ENCODE measurements at regions not wholly inside any gene's neighbourhood (a gene's known extent, or its start where the extent isn't known, plus 50 kb on each side); places are given as distances from the start of the nearest gene placed in this dataset.

DNA sequence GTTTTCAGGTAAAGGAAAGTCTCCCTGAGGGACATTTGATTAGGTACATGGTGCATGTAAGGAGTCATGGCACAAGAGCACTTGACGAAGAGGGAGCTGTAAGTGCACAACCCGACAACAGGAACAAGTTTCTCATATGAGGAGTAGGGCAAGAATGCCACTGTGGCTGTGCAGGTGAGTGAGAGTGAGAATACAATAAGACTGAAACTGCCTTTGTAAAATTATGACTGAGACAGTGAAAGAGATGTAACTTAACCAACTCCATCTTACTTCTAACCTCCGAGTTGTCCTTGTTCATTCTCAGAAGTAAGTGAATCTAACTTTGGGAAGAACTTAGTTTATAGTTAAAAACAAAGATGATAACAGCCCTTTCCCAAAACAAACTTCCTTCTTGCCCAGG, 1025.8 kb upstream of the CNTNAP5 start:
- Histone ChIP-seq H3K9me3 (no peaks in the 10 kb centered on the region), H3K4me1 (no peaks in the 10 kb centered on the region), H3K4me3 (no peak overlapping the region), H3K27me3 (no peaks in the 10 kb centered on the region), H3K36me3 (no peaks in the 10 kb centered on the region), H3K27ac (no peak overlapping the region)
- TF ChIP-seq, protein P1, sequence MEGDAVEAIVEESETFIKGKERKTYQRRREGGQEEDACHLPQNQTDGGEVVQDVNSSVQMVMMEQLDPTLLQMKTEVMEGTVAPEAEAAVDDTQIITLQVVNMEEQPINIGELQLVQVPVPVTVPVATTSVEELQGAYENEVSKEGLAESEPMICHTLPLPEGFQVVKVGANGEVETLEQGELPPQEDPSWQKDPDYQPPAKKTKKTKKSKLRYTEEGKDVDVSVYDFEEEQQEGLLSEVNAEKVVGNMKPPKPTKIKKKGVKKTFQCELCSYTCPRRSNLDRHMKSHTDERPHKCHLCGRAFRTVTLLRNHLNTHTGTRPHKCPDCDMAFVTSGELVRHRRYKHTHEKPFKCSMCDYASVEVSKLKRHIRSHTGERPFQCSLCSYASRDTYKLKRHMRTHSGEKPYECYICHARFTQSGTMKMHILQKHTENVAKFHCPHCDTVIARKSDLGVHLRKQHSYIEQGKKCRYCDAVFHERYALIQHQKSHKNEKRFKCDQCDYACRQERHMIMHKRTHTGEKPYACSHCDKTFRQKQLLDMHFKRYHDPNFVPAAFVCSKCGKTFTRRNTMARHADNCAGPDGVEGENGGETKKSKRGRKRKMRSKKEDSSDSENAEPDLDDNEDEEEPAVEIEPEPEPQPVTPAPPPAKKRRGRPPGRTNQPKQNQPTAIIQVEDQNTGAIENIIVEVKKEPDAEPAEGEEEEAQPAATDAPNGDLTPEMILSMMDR (IDR thresholded peaks at IDR 0.05), result no peak
- no peak for TF ChIP-seq POLR2A (IDR thresholded peaks at IDR 0.05)
- DNase-seq, result no peak

DNA sequence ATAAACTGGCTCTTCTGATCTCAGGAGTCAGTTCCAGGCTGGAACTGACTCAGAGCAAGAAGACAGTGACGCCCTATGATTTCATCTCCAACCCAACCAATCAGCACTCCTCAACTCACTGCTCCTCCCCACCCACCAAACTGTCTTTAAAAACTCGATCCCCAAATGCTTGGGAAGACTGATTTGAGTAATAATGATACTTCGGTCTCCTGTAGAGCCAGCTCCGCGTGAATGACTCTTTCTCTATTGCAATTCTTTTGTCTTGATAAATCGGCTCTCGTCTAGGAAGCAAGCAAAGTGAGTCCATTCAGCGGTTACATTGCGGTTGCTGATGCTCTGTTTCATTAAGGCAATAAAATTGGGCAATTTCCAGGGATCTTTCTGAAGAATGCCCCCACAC, 1025.3 kb upstream of the CNTNAP5 start:
- Histone ChIP-seq H3K4me3 (no peak overlapping the region), H3K4me1 (no peaks in the 10 kb centered on the region), H3K36me3 (no peaks in the 10 kb centered on the region), H3K27me3 (no peaks in the 10 kb centered on the region), H3K27ac (no peak overlapping the region), H3K9me3 (no peaks in the 10 kb centered on the region)
- no peak for TF ChIP-seq POLR2A (IDR thresholded peaks at IDR 0.05)
- TF ChIP-seq, protein P1 (IDR thresholded peaks at IDR 0.05), result no peak
- no peak for DNase-seq

DNA sequence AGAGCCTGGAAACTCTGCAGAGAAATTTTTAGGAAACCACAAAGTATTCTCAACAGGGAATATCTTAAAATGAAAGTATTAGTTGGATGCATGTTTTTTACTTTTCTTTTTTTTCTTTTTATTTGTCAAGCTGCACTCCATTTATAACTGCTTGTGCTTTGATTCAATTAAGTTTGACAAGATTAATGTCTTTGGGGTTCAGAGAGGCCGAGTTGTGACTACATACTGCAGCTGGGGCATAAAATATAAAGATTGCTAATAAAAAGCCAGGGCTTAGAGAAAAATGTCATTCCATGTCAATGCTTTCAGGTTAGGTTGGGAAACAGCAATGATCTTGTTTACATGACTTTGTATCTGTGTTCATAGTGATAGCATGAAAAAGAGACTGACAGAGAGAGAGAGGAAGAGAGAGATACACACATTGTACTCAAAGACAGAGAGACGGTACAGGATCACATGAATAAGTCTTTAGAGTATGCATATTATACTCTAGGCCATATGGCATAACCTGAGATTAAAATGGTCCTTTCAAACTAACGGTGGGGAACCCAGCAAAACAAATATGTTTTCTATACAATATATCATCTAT, 1022.3 kb upstream of the CNTNAP5 start:
- no peaks in the 10 kb centered on the region for H3K4me1 ChIP-seq
- H3K4me3 ChIP-seq, result no peak overlapping the region
- no peaks in the 10 kb centered on the region for H3K36me3 ChIP-seq
- DNase-seq, result no peak
- no peaks in the 10 kb centered on the region for H3K27me3 ChIP-seq
- peaks cover 0 to 4% (median 0%) of the 10 kb centered on the region in 4 donors for H3K9me3 ChIP-seq
- TF ChIP-seq, protein P1 (IDR thresholded peaks at IDR 0.05), result no peak
- no peak for TF ChIP-seq POLR2A (IDR thresholded peaks at IDR 0.05)
- no peak overlapping the region for H3K27ac ChIP-seq

DNA sequence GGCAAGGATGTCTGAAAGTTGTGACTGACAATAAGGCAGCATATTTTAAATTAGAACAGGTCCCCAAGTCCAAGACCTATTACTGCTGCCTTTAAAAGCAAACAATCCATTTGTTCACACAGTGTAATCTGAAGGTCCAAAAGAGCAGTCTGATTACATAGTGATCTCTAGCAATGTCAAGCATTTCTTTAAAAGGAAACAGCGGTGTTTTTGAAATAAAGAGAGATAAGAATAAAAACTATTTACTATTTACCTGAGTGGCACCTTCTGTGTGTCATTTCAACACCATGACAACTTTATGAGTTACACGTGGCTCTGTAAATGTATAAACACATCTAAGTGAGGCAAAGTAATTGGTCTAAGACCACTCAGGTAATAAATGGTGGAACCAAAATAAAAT, 1009.9 kb upstream of the CNTNAP5 start:
- Histone ChIP-seq H3K9me3 (no peaks in the 10 kb centered on the region), H3K27me3 (no peaks in the 10 kb centered on the region), H3K4me3 (no peak overlapping the region), H3K27ac (no peak overlapping the region), H3K36me3 (no peaks in the 10 kb centered on the region), H3K4me1 (no peaks in the 10 kb centered on the region)
- TF ChIP-seq, protein P1 (IDR thresholded peaks at IDR 0.05), result no peak
- no peak for TF ChIP-seq POLR2A (IDR thresholded peaks at IDR 0.05)
- DNase-seq, result no peak

DNA sequence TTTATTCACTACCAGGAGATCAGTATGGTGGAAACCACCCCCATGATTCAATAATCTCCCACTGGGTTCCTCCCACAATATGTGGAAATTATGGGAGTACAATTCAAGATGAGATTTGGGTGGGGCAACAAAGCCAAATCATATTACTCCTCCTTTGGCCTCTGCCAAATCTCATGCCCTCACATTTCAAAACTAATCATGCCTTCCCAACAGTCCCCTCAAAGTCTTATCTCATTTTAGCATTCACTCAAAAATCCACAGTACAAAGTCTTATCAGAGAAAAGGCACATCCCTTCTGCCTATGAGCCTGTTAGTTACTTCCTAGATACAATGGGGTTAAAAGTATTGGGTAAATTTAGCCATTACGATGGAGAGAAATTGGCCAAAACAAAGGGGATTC, 989.5 kb upstream of the CNTNAP5 start:
- no peak for DNase-seq
- Histone ChIP-seq H3K4me1 (no peaks in the 10 kb centered on the region), H3K4me3 (no peak overlapping the region), H3K9me3 (no peaks in the 10 kb centered on the region), H3K27ac (no peak overlapping the region), H3K36me3 (no peaks in the 10 kb centered on the region), H3K27me3 (no peaks in the 10 kb centered on the region)
- TF ChIP-seq POLR2A (IDR thresholded peaks at IDR 0.05), result no peak
- TF ChIP-seq, protein P1 (IDR thresholded peaks at IDR 0.05), result no peak

DNA sequence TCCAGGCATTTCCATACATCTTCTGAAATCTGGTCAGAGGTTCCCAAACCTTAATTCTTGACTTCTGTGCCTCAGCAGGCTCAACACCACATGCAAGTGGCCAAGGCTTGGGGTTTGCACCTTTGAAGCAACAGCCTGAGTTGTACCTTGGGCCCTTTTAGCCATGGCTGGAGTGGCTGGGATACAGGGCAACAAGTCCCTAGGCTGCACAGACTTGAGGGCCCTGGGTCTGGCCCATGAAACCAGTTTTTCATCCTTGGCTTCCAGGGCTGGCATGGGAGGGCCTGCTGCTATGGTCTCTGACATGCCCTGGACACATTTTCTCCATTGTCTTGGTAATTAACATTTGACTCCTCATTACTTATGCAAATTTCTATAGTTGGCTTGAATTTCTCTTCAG, 988.8 kb upstream of the CNTNAP5 start:
- Histone ChIP-seq H3K27me3 (no peaks in the 10 kb centered on the region), H3K9me3 (no peaks in the 10 kb centered on the region), H3K4me3 (no peak overlapping the region), H3K4me1 (no peaks in the 10 kb centered on the region), H3K36me3 (no peaks in the 10 kb centered on the region), H3K27ac (no peak overlapping the region)
- DNase-seq, result no peak
- TF ChIP-seq, protein P1 (IDR thresholded peaks at IDR 0.05), result no peak
- TF ChIP-seq POLR2A (IDR thresholded peaks at IDR 0.05), result no peak

Data from Peyer's patch (tissue), 4 donors.